Fibroblast of lung (primary cell): ENCODE measurements at regions not wholly inside any gene's neighbourhood (a gene's known extent, or its start where the extent isn't known, plus 50 kb on each side); places are given as distances from the start of the nearest gene placed in this dataset.

ENCODE experiments used
- CTCF ChIP-seq, 2 donors: IDR thresholded peaks in 1 of 2; conservative IDR thresholded peaks in 1 of 2; 1 replicate in 1 of 2; 2 replicates in 1 of 2; pipeline ENCODE4 v1.5.1; 2011 to 2012; ENCODE audit warnings: low read length in 2 of 2, control low read depth in 1 of 2, inconsistent platforms in 1 of 2, low read depth in 1 of 2, mild to moderate bottlenecking in 1 of 2
- EZH2 ChIP-seq: IDR thresholded peaks from 2 replicates; pipeline ENCODE4 v1.5.1; 2012; ENCODE audit warnings: low read length, control low read depth, mild to moderate bottlenecking; ENCODE audit errors: missing control alignments

DNA sequence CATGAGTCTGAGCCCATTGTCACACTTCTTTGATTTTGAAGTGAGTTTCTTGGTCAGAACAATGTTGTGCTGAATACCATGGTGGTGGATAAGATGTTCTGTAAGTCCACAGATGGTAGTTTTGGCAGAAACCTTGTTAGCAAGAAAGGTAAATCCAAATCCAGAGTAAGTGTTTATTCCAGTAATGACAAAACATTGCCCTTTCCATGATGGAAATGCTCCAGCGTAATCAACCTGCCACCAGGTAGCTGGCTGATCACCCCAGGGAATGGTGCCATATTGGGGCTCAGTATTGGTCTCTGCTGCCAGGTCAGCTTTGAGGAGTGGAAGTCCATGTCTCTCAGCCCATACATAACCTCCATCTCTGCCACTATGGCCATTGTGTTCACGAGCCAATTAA, 54.7 kb upstream of the DAPK1 start:
- no peak for TF ChIP-seq EZH2
- TF ChIP-seq CTCF (conservative IDR thresholded peaks at IDR 0.05 in 1 of 2, IDR thresholded peaks at IDR 0.05 in 1 of 2; ENCODE audit: low read depth in 1 of 2, low read length in 2 of 2): no peak
